PC-9 (cell line): ENCODE measurements at regions not wholly inside any gene's neighbourhood (a gene's known extent, or its start where the extent isn't known, plus 50 kb on each side); places are given as distances from the start of the nearest gene placed in this dataset.
"Not testable (repeated sequence)": the region's sequence is repeated elsewhere in the genome, so short reads cannot be mapped to it uniquely, and the experiment has no call there.

ENCODE experiments used
- BruUV-seq: library from RNA; stranded (reverse); fragments of 400-500 nt; replicated peaks from 2 replicates; lab custom pipeline; 2021; lab: Mats Ljungman, UMichigan
- CTCF ChIA-PET: fragments of 300-600 bp; sonication (Branson Sonifier 250); formaldehyde crosslinking; loops from one replicate; lab custom pipeline; 2022; ENCODE audit warnings: antibody characterized with exemption; lab: Charles Lee
- POLR2A ChIA-PET: fragments of 300-600 bp; sonication (Branson Sonifier 250); formaldehyde crosslinking; loops from one replicate; lab custom pipeline; 2022; ENCODE audit warnings: antibody characterized with exemption; ENCODE audit not compliant: unreplicated experiment; lab: Charles Lee
- DNase-seq, 2 experiments: peaks; one replicate each; pipeline versions ENCODE4 v3.0.0 to v3.0.0-alpha.2; 2015 to 2022; ENCODE audit warnings: mixed read lengths in 1 of 2
- H2AFZ ChIP-seq: fragments of 200-600 bp; sonication (generic); 2 replicates; pipeline ENCODE4 v1.8.1; 2017; ENCODE audit warnings: antibody characterized with exemption
- H3F3A ChIP-seq: fragments of 200-600 bp; sonication (generic); 2 replicates; pipeline ENCODE4 v1.8.1; 2017; ENCODE audit warnings: antibody characterized with exemption, mild to moderate bottlenecking, low read depth; ENCODE audit not compliant: insufficient read depth
- H3K27ac ChIP-seq: fragments of 200-600 bp; sonication (generic); 2 replicates; pipeline ENCODE4 v1.6.1; 2016; ENCODE audit warnings: mixed run types
- H3K27me3 ChIP-seq: fragments of 200-600 bp; sonication (generic); 2 replicates; pipeline ENCODE4 v1.6.1; 2016; ENCODE audit warnings: low read depth, mixed run types; ENCODE audit not compliant: insufficient read depth
- H3K36me3 ChIP-seq: fragments of 200-600 bp; sonication (generic); 2 replicates; pipeline ENCODE4 v1.6.1; 2016; ENCODE audit warnings: low read depth, mixed run types
- H3K4me1 ChIP-seq: fragments of 200-600 bp; sonication (generic); replicated peaks from 2 replicates; pipeline ENCODE4 v1.6.1; 2016; ENCODE audit warnings: mixed run types; ENCODE audit not compliant: insufficient read depth
- H3K4me2 ChIP-seq: fragments of 200-600 bp; sonication (generic); 2 replicates; pipeline ENCODE4 v1.6.1; 2017; ENCODE audit warnings: mixed run types
- H3K4me3 ChIP-seq: fragments of 200-600 bp; sonication (generic); 2 replicates; pipeline ENCODE4 v1.6.1; 2016; ENCODE audit warnings: mixed run types
- H3K79me2 ChIP-seq: fragments of 200-600 bp; sonication (generic); 2 replicates; pipeline ENCODE4 v1.6.1; 2017; ENCODE audit warnings: low read depth, mixed run types
- H3K9me2 ChIP-seq: fragments of 200-600 bp; sonication (generic); 2 replicates; pipeline ENCODE4 v1.8.1; 2017; ENCODE audit warnings: mild to moderate bottlenecking; ENCODE audit not compliant: insufficient read depth
- H3K9me3 ChIP-seq: fragments of 200-600 bp; sonication (generic); 2 replicates; pipeline ENCODE4 v1.8.1; 2016; ENCODE audit warnings: low read depth; ENCODE audit not compliant: insufficient read depth
- H4K20me1 ChIP-seq: fragments of 200-600 bp; sonication (generic); 2 replicates; pipeline ENCODE4 v1.8.1; 2017; ENCODE audit not compliant: insufficient read depth
- CTCF ChIP-seq: fragments of 200-600 bp; sonication (generic); conservative IDR thresholded peaks from 2 replicates; pipeline ENCODE4 v1.6.1; 2017; ENCODE audit warnings: mixed run types, antibody characterized with exemption, mild to moderate bottlenecking, moderate library complexity
- EZH2 ChIP-seq: fragments of 200-600 bp; sonication (generic); IDR thresholded peaks from 2 replicates; pipeline ENCODE4 v1.8.0; 2017; ENCODE audit warnings: antibody characterized with exemption, low read depth
- intact Hi-C: fragments of 100-400 bp; cut with micrococcal nuclease; formaldehyde crosslinking; loops from one replicate; pipeline ENCODE4 v1.10.0; 2022; ENCODE audit not compliant: unreplicated experiment

- Histone ChIP-seq H2AFZ (no peak overlapping the region), H3K27ac (no peak overlapping the region), H3K9me2 (no peaks in the 10 kb centered on the region), H3K9me3 (no peaks in the 10 kb centered on the region), H3K4me3 (no peak overlapping the region), H3F3A (no peaks in the 10 kb centered on the region), H3K4me2 (no peak overlapping the region), H3K36me3 (no peaks in the 10 kb centered on the region), H3K27me3 (no peaks in the 10 kb centered on the region; the same call in 1 of the 2 replicates), H3K79me2 (no peaks in the 10 kb centered on the region), H4K20me1 (no peaks in the 10 kb centered on the region), H3K4me1 (no peaks in the 10 kb centered on the region)
- POLR2A ChIA-PET, result no interaction called here
- TF ChIP-seq CTCF, result no peak
- no peak for TF ChIP-seq EZH2
- CTCF ChIA-PET, result no interaction called here
- intact Hi-C loops, result no loop called here
- no peak for DNase-seq
- no TSS peak for BruUV-seq
Observed at GRCh38 chr4:181834071-181834470, 409.1 kb upstream of the TENM3 start.

- ChIA-PET POLR2A (no interaction called here), CTCF (no interaction called here)
- Histone ChIP-seq H3K27me3 (no peaks in the 10 kb centered on the region; the same call in 1 of the 2 replicates), H3K9me3 (no peaks in the 10 kb centered on the region), H3F3A (no peaks in the 10 kb centered on the region), H3K4me2 (no peak overlapping the region), H3K36me3 (no peaks in the 10 kb centered on the region), H4K20me1 (no peaks in the 10 kb centered on the region), H3K4me1 (no peaks in the 10 kb centered on the region), H3K79me2 (no peaks in the 10 kb centered on the region), H2AFZ (no peak overlapping the region), H3K4me3 (no peak overlapping the region), H3K9me2 (no peaks in the 10 kb centered on the region), H3K27ac (no peak overlapping the region)
- no peak for DNase-seq
- no TSS peak for BruUV-seq
- TF ChIP-seq EZH2, result no peak
- TF ChIP-seq CTCF, result no peak
- intact Hi-C loops, result no loop called here
Observed at GRCh38 chr4:181835348-181835747, 407.9 kb upstream of the TENM3 start.

- Histone ChIP-seq H3K4me3 (no peak overlapping the region), H3K9me2 (no peaks in the 10 kb centered on the region), H3K4me2 (no peak overlapping the region), H3K4me1 (no peaks in the 10 kb centered on the region), H3K27ac (no peak overlapping the region), H3K27me3 (no peaks in the 10 kb centered on the region), H3K36me3 (no peaks in the 10 kb centered on the region), H2AFZ (no peak overlapping the region), H4K20me1 (no peaks in the 10 kb centered on the region), H3K79me2 (no peaks in the 10 kb centered on the region), H3K9me3 (no peaks in the 10 kb centered on the region), H3F3A (no peaks in the 10 kb centered on the region)
- BruUV-seq, result no TSS peak
- ChIA-PET POLR2A (no interaction called here), CTCF (no interaction called here)
- TF ChIP-seq CTCF (no peak), EZH2 (no peak)
- intact Hi-C loops, result no loop called here
- DNase-seq, result no peak
Observed at GRCh38 chr4:181838253-181838652, 404.9 kb upstream of the TENM3 start.

GRCh38 chr4:181843797-181844196 is 399.4 kb upstream of the TENM3 start:
- H3K27me3 ChIP-seq, POLR2A ChIA-PET, H3F3A ChIP-seq, H3K9me3 ChIP-seq, BruUV-seq, H3K4me1 ChIP-seq, H2AFZ ChIP-seq, H3K36me3 ChIP-seq, CTCF ChIA-PET, H3K4me2 ChIP-seq, H3K79me2 ChIP-seq, H3K9me2 ChIP-seq, DNase-seq, H3K4me3 ChIP-seq, H3K27ac ChIP-seq, H4K20me1 ChIP-seq, intact Hi-C loops: not testable (repeated sequence)
